OCI-LY1 (cell line): ENCODE measurements at regions not wholly inside any gene's neighbourhood (a gene's known extent, or its start where the extent isn't known, plus 50 kb on each side); places are given as distances from the start of the nearest gene placed in this dataset.

Source experiments
- H2AFZ ChIP-seq: fragments of 200-600 bp; sonication (generic), shearing (Covaris generic); 2 replicates; pipeline ENCODE4 v1.6.0; 2014; ENCODE audit warnings: antibody characterized with exemption, mild to moderate bottlenecking, low read length
- H3F3A ChIP-seq: fragments of 200-600 bp; sonication (generic), shearing (Covaris generic); 2 replicates; pipeline ENCODE4 v1.6.0; 2014; ENCODE audit warnings: mild to moderate bottlenecking, antibody characterized with exemption, low read length, moderate library complexity; ENCODE audit not compliant: insufficient read depth
- H3K27ac ChIP-seq: fragments of 200-600 bp; sonication (generic); 2 replicates; pipeline ENCODE4 v1.5.1; 2014; ENCODE audit warnings: low read length, mixed run types, mild to moderate bottlenecking, low read depth; ENCODE audit not compliant: poor library complexity, severe bottlenecking
- H3K27me3 ChIP-seq: fragments of 200-600 bp; sonication (generic); 2 replicates; pipeline ENCODE4 v1.6.0; 2014; ENCODE audit warnings: antibody characterized with exemption, mild to moderate bottlenecking, low read length, moderate library complexity; ENCODE audit not compliant: insufficient read depth
- H3K36me3 ChIP-seq: fragments of 200-600 bp; sonication (generic); 2 replicates; pipeline ENCODE4 v1.6.1; 2014; ENCODE audit warnings: mild to moderate bottlenecking, antibody characterized with exemption, low read length, moderate library complexity, mixed read lengths; ENCODE audit not compliant: insufficient read depth
- H3K4me1 ChIP-seq: fragments of 200-600 bp; sonication (generic); 2 replicates; pipeline ENCODE4 v1.5.1; 2014; ENCODE audit warnings: mild to moderate bottlenecking, low read length, moderate library complexity; ENCODE audit not compliant: insufficient read depth, severe bottlenecking
- H3K4me2 ChIP-seq: fragments of 200-600 bp; sonication (generic), shearing (Covaris generic); 2 replicates; pipeline ENCODE4 v1.6.1; 2014; ENCODE audit warnings: low read length
- H3K4me3 ChIP-seq: fragments of 200-600 bp; sonication (generic); 2 replicates; pipeline ENCODE4 v1.5.1; 2014; ENCODE audit warnings: low read length, low read depth, mild to moderate bottlenecking, mixed read lengths; ENCODE audit not compliant: poor library complexity, severe bottlenecking
- H3K79me2 ChIP-seq: fragments of 200-600 bp; shearing (Covaris generic); 2 replicates; pipeline ENCODE4 v1.6.1; 2016; ENCODE audit warnings: mixed run types, low read length, mixed read lengths; ENCODE audit not compliant: insufficient read depth
- H3K9ac ChIP-seq: fragments of 200-600 bp; sonication (generic), shearing (Covaris generic); 2 replicates; pipeline ENCODE4 v1.6.1; 2014; ENCODE audit warnings: mild to moderate bottlenecking, low read length, mixed read lengths
- H3K9me2 ChIP-seq: fragments of 200-600 bp; sonication (generic), shearing (Covaris generic); 2 replicates; pipeline ENCODE4 v1.6.1; 2014; ENCODE audit warnings: low read depth, mild to moderate bottlenecking, low read length, mixed read lengths
- H3K9me3 ChIP-seq: fragments of 200-600 bp; shearing (Covaris generic); 2 replicates; pipeline ENCODE4 v1.6.1; 2014; ENCODE audit warnings: low read length, mixed read lengths
- H4K20me1 ChIP-seq: fragments of 200-600 bp; sonication (generic), shearing (Covaris generic); 2 replicates; pipeline ENCODE4 v1.6.0; 2016; ENCODE audit warnings: mild to moderate bottlenecking, low read length; ENCODE audit not compliant: insufficient read depth
- EZH2 ChIP-seq: fragments of 200-600 bp; sonication (generic), shearing (Covaris generic); IDR thresholded peaks from 2 replicates; pipeline ENCODE4 v1.8.0; 2017; ENCODE audit warnings: borderline replicate concordance, mixed run types, mild to moderate bottlenecking, antibody characterized with exemption, low read length, moderate library complexity, mixed read lengths
- TF ChIP-seq, protein P1 (sequence below): fragments of 200-600 bp; sonication (generic), shearing (Covaris generic); IDR thresholded peaks from 2 replicates; pipeline ENCODE4 v1.5.1; 2017; ENCODE audit warnings: mild to moderate bottlenecking, antibody characterized with exemption, low read length, moderate library complexity, mixed read lengths

GRCh38 chr2:57918126-57918525 lies 128.5 kb upstream of the VRK2 start:
- Histone ChIP-seq H2AFZ (no peak overlapping the region), H3K4me1 (no peaks in the 10 kb centered on the region), H3K36me3 (no peaks in the 10 kb centered on the region), H3K27ac (no peak overlapping the region), H3K4me3 (no peak overlapping the region), H3K79me2 (no peaks in the 10 kb centered on the region), H3K9me2 (no peaks in the 10 kb centered on the region), H3F3A (no peaks in the 10 kb centered on the region), H3K9me3 (no peaks in the 10 kb centered on the region), H3K4me2 (no peak overlapping the region), H3K27me3 (no peaks in the 10 kb centered on the region), H3K9ac (no peak overlapping the region), H4K20me1 (no peaks in the 10 kb centered on the region)
- TF ChIP-seq, protein P1, sequence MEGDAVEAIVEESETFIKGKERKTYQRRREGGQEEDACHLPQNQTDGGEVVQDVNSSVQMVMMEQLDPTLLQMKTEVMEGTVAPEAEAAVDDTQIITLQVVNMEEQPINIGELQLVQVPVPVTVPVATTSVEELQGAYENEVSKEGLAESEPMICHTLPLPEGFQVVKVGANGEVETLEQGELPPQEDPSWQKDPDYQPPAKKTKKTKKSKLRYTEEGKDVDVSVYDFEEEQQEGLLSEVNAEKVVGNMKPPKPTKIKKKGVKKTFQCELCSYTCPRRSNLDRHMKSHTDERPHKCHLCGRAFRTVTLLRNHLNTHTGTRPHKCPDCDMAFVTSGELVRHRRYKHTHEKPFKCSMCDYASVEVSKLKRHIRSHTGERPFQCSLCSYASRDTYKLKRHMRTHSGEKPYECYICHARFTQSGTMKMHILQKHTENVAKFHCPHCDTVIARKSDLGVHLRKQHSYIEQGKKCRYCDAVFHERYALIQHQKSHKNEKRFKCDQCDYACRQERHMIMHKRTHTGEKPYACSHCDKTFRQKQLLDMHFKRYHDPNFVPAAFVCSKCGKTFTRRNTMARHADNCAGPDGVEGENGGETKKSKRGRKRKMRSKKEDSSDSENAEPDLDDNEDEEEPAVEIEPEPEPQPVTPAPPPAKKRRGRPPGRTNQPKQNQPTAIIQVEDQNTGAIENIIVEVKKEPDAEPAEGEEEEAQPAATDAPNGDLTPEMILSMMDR, result no peak
- no peak for TF ChIP-seq EZH2

- no peak for TF ChIP-seq EZH2
- TF ChIP-seq, protein P1, result no peak
- Histone ChIP-seq H3K79me2 (no peaks in the 10 kb centered on the region), H3K27ac (no peak overlapping the region), H3K36me3 (no peaks in the 10 kb centered on the region), H3K9me2 (no peaks in the 10 kb centered on the region), H3K9me3 (no peaks in the 10 kb centered on the region), H3K4me2 (no peak overlapping the region), H3K4me3 (no peak overlapping the region), H3K27me3 (no peaks in the 10 kb centered on the region), H4K20me1 (no peaks in the 10 kb centered on the region), H3F3A (no peaks in the 10 kb centered on the region), H3K4me1 (no peaks in the 10 kb centered on the region), H2AFZ (no peak overlapping the region), H3K9ac (no peak overlapping the region)
Observed at GRCh38 chr2:57920342-57920939, 126.2 kb upstream of the VRK2 start.

DNA sequence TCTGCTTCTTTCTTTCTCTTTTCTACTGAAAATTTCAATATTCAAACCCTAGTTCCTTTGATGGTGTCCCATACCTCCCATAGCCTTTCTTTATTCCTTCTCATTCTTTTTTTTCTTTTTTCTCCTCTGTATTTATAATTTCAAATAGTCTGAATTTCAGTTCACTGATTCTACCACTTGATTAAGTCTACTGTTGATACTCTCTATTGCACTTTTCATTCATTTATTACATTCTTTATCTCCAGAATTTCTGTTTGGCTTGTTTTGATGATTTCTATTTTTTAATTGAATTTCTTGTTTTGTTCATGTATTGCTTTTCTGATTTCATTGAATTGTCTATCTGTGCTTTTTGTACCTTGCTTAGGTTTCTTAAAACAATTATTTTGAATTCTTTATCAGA lies 111.9 kb upstream of the VRK2 start:
- no peak overlapping the region for H3K9ac ChIP-seq
- no peak overlapping the region for H3K4me3 ChIP-seq
- H3K79me2 ChIP-seq, result no peaks in the 10 kb centered on the region
- no peak overlapping the region for H2AFZ ChIP-seq
- no peaks in the 10 kb centered on the region for H3K36me3 ChIP-seq
- TF ChIP-seq EZH2, result no peak
- TF ChIP-seq, protein P1, result no peak
- no peaks in the 10 kb centered on the region for H3F3A ChIP-seq
- no peak overlapping the region for H3K27ac ChIP-seq
- H3K9me2 ChIP-seq, result no peaks in the 10 kb centered on the region; the same call in 1 of the 2 replicates
- H3K4me1 ChIP-seq, result no peaks in the 10 kb centered on the region
- H3K9me3 ChIP-seq, result peaks cover 5% of the 10 kb centered on the region; the same call in 1 of the 2 replicates
- no peaks in the 10 kb centered on the region for H3K27me3 ChIP-seq
- H3K4me2 ChIP-seq, result no peak overlapping the region
- no peaks in the 10 kb centered on the region for H4K20me1 ChIP-seq
